Peyer's patch (tissue), 4 donors: ENCODE measurements at regions not wholly inside any gene's neighbourhood (a gene's known extent, or its start where the extent isn't known, plus 50 kb on each side); places are given as distances from the start of the nearest gene placed in this dataset.

ENCODE experiments used
- DNase-seq, 3 donors: peaks; one replicate each; pipeline ENCODE4 v3.0.0-alpha.2; 2017 to 2019
- H3K27ac ChIP-seq, 4 donors: fragments of 200-600 bp; sonication (generic); one replicate each; pipeline ENCODE4 v1.5.1; 2016 to 2019
- H3K27me3 ChIP-seq, 2 donors: fragments of 200-600 bp; sonication (generic); one replicate each; pipeline ENCODE4 v1.5.1; 2019
- H3K36me3 ChIP-seq, 3 donors: fragments of 200-600 bp; sonication (generic); one replicate each; pipeline ENCODE4 v1.5.1; 2016 to 2019
- H3K4me1 ChIP-seq, 4 donors: fragments of 200-600 bp; sonication (generic); one replicate each; pipeline ENCODE4 v1.5.1; 2016 to 2019
- H3K4me3 ChIP-seq, 4 donors: fragments of 200-600 bp; sonication (generic); 1 replicate in 3 of 4; 2 replicates in 1 of 4; pipeline ENCODE4 v1.5.1; 2016 to 2019; ENCODE audit warnings: mild to moderate bottlenecking in 1 of 4
- H3K9me3 ChIP-seq, 4 donors: fragments of 200-600 bp; sonication (generic); one replicate each; pipeline ENCODE4 v1.5.1; 2016 to 2019; ENCODE audit warnings: mild to moderate bottlenecking in 1 of 4
- CTCF ChIP-seq, 6 experiments: fragments of 450-650 bp in 4 of 6; fragments of 200-600 bp in 2 of 6; sonication (generic) in 1 of 6; IDR thresholded peaks; one replicate each; pipeline ENCODE4 v1.5.1; 2017 to 2019; ENCODE audit warnings: antibody characterized with exemption in 6 of 6, mild to moderate bottlenecking in 3 of 6, moderate library complexity in 1 of 6
- POLR2A ChIP-seq, 2 donors: fragments of 450-650 bp; IDR thresholded peaks; one replicate each; pipeline ENCODE4 v1.5.1; 2017; ENCODE audit warnings: antibody characterized with exemption in 2 of 2, mild to moderate bottlenecking in 2 of 2, moderate library complexity in 2 of 2

DNA sequence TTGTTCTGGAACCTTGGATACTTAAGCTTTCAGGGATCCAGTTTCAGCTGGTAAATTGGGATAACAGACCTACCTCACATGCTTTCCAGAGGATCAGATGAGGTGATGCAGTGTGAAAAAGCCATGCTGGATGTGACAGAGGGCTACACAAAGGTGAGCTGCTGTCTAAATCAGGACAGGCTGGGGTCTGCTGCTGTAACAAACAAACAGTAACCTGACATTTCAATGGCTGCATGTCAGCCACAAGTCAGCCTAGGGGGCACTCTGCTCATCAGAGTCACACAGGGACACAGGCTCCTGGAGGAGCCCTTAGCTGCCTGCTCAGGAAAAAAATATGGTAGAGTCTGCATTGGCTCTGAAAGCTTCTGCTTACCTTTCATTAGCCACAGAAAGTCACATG is 66.7 kb upstream of the EGFLAM start:
- no peak for DNase-seq
- no peak for TF ChIP-seq POLR2A (IDR thresholded peaks at IDR 0.05)
- no peak for TF ChIP-seq CTCF (IDR thresholded peaks at IDR 0.05)
- H3K9me3 ChIP-seq, result no peaks in the 10 kb centered on the region
- no peaks in the 10 kb centered on the region for H3K27me3 ChIP-seq
- H3K4me3 ChIP-seq, result no peak overlapping the region
- H3K36me3 ChIP-seq, result no peaks in the 10 kb centered on the region
- H3K4me1 ChIP-seq, result no peaks in the 10 kb centered on the region
- no peak overlapping the region for H3K27ac ChIP-seq

GRCh38 chr5:38190111-38190510 is 68.2 kb upstream of the EGFLAM start:
- H3K4me1 ChIP-seq, result no peaks in the 10 kb centered on the region
- no peaks in the 10 kb centered on the region for H3K36me3 ChIP-seq
- no peak overlapping the region for H3K27ac ChIP-seq
- no peak for DNase-seq
- TF ChIP-seq POLR2A (IDR thresholded peaks at IDR 0.05) (no peak), CTCF (IDR thresholded peaks at IDR 0.05) (no peak)
- no peaks in the 10 kb centered on the region for H3K27me3 ChIP-seq
- no peak overlapping the region for H3K4me3 ChIP-seq
- no peaks in the 10 kb centered on the region for H3K9me3 ChIP-seq

- DNase-seq, result no peak
- Histone ChIP-seq H3K4me1 (no peaks in the 10 kb centered on the region), H3K36me3 (no peaks in the 10 kb centered on the region), H3K4me3 (no peak overlapping the region), H3K27me3 (no peaks in the 10 kb centered on the region), H3K9me3 (no peaks in the 10 kb centered on the region), H3K27ac (no peak overlapping the region)
- no peak for TF ChIP-seq CTCF (IDR thresholded peaks at IDR 0.05)
- no peak for TF ChIP-seq POLR2A (IDR thresholded peaks at IDR 0.05)
Measured at GRCh38 chr5:38189081-38189504, 69.3 kb upstream of the EGFLAM start.

- H3K4me1 ChIP-seq, result no peaks in the 10 kb centered on the region
- no peak overlapping the region for H3K27ac ChIP-seq
- DNase-seq, result no peak
- TF ChIP-seq POLR2A (IDR thresholded peaks at IDR 0.05), result no peak
- no peak for TF ChIP-seq CTCF (IDR thresholded peaks at IDR 0.05)
- no peaks in the 10 kb centered on the region for H3K9me3 ChIP-seq
- no peaks in the 10 kb centered on the region for H3K27me3 ChIP-seq
- H3K4me3 ChIP-seq, result no peak overlapping the region
- no peaks in the 10 kb centered on the region for H3K36me3 ChIP-seq
Measured at GRCh38 chr5:38188591-38188990, 69.8 kb upstream of the EGFLAM start.

DNA sequence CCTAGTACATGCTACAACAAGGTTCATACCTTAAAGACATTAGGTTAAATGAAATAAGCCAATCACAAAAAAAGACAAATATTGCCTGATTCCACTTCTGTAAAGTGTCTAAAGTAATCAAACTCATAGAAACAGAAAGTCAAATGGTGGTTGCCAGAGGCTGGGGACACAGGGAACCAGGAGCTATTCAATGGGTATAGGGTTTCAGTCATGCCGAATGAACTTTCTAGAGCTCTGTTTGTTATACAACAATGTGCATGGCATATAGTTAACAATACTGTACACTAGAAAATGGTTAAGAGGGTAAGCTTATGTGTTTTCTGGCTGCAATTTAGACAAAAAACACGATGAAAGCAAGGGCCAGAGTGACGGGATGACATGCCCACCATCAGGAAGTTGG is 70.8 kb upstream of the EGFLAM start:
- DNase-seq, result no peak
- H3K4me3 ChIP-seq, result no peak overlapping the region
- no peaks in the 10 kb centered on the region for H3K27me3 ChIP-seq
- H3K9me3 ChIP-seq, result no peaks in the 10 kb centered on the region
- H3K36me3 ChIP-seq, result no peaks in the 10 kb centered on the region
- no peaks in the 10 kb centered on the region for H3K4me1 ChIP-seq
- TF ChIP-seq POLR2A (IDR thresholded peaks at IDR 0.05) (no peak), CTCF (IDR thresholded peaks at IDR 0.05) (no peak)
- H3K27ac ChIP-seq, result no peak overlapping the region

- no peak for DNase-seq
- no peaks in the 10 kb centered on the region for H3K36me3 ChIP-seq
- no peaks in the 10 kb centered on the region for H3K4me1 ChIP-seq
- H3K27ac ChIP-seq, result no peak overlapping the region
- no peaks in the 10 kb centered on the region for H3K9me3 ChIP-seq
- H3K27me3 ChIP-seq, result no peaks in the 10 kb centered on the region
- H3K4me3 ChIP-seq, result no peak overlapping the region
- TF ChIP-seq POLR2A (IDR thresholded peaks at IDR 0.05) (no peak), CTCF (IDR thresholded peaks at IDR 0.05) (no peak)
Measured at GRCh38 chr5:38184627-38185026, 73.7 kb upstream of the EGFLAM start.
